HuH-7 (cell line): ENCODE measurements at regions not wholly inside any gene's neighbourhood (a gene's known extent, or its start where the extent isn't known, plus 50 kb on each side); places are given as distances from the start of the nearest gene placed in this dataset.

Source experiments
- DNase-seq: peaks from one replicate; pipeline ENCODE4 v3.0.0; 2011; ENCODE audit warnings: low spot score

- DNase-seq, result no peak
These were observed 62.9 kb upstream of the OXGR1 start for GRCh38 chr13:97057176-97057575.

GRCh38 chr13:97058391-97058790 is 64.1 kb upstream of the OXGR1 start:
- no peak for DNase-seq

GRCh38 chr13:97058926-97059325 is 64.7 kb upstream of the OXGR1 start:
- DNase-seq, result no peak

GRCh38 chr13:97067017-97067895 is 73.0 kb upstream of the OXGR1 start:
- no peak for DNase-seq

GRCh38 chr13:97068151-97068550 is 73.9 kb upstream of the OXGR1 start:
- no peak for DNase-seq

- no peak for DNase-seq
These were observed 75.0 kb upstream of the OXGR1 start for GRCh38 chr13:97069050-97069815.

GRCh38 chr13:97072297-97072696 is 78.0 kb upstream of the OXGR1 start:
- DNase-seq, result no peak

GRCh38 chr13:97074618-97075017 is 80.3 kb upstream of the OXGR1 start:
- no peak for DNase-seq

GRCh38 chr13:97076898-97077297 is 82.6 kb upstream of the OXGR1 start:
- DNase-seq, result no peak

- DNase-seq, result no peak
These were observed 83.1 kb upstream of the OXGR1 start for GRCh38 chr13:97077341-97077740.

GRCh38 chr13:97079726-97080125 is 85.5 kb upstream of the OXGR1 start:
- no peak for DNase-seq

- DNase-seq, result no peak
These were observed 88.4 kb upstream of the OXGR1 start for GRCh38 chr13:97082461-97083207.

GRCh38 chr13:97091196-97091595 is 96.9 kb upstream of the OXGR1 start:
- DNase-seq, result no peak

GRCh38 chr13:97100821-97101220 is 106.5 kb upstream of the OXGR1 start:
- DNase-seq, result no peak

- no peak for DNase-seq
These were observed 107.8 kb upstream of the OXGR1 start for GRCh38 chr13:97101912-97102708.

GRCh38 chr13:97106323-97106722 is 112.0 kb upstream of the OXGR1 start:
- DNase-seq, result no peak

GRCh38 chr13:97107815-97108529 is 113.7 kb upstream of the OXGR1 start:
- no peak for DNase-seq

GRCh38 chr13:97108530-97108900 is 113.6 kb upstream of the MBNL2 start:
- no peak for DNase-seq

GRCh38 chr13:97109256-97109655 is 112.9 kb upstream of the MBNL2 start:
- no peak for DNase-seq

- DNase-seq, result peak; percentile 61
These were observed 112.2 kb upstream of the MBNL2 start for GRCh38 chr13:97109841-97110492.

- DNase-seq, result no peak
These were observed 111.2 kb upstream of the MBNL2 start for GRCh38 chr13:97110936-97111335.
